T-helper 2 cell treated with Interferon-gamma antibody and Interleukin-4, amounts not matched to agents 5 μg/mL and 100 μg/mL, for 36 hours (primary cell): ENCODE measurements at regions not wholly inside any gene's neighbourhood (a gene's known extent, or its start where the extent isn't known, plus 50 kb on each side); places are given as distances from the start of the nearest gene placed in this dataset.

Experiments
- DNase-seq: peaks from one replicate; pipeline ENCODE4 v3.0.0; 2021; ENCODE audit warnings: low spot score
- H3K27ac Mint-ChIP-seq: one replicate; pipeline ENCODE4 v1.8.0; 2021; ENCODE audit warnings: mild to moderate bottlenecking, mixed read lengths
- H3K27me3 Mint-ChIP-seq: one replicate; pipeline ENCODE4 v1.8.0; 2021; ENCODE audit warnings: low read depth, mixed read lengths
- H3K36me3 Mint-ChIP-seq: one replicate; pipeline ENCODE4 v1.8.0; 2021; ENCODE audit warnings: low read depth, mixed read lengths
- H3K4me1 Mint-ChIP-seq: one replicate; pipeline ENCODE4 v1.8.0; 2021; ENCODE audit warnings: low read depth, mixed read lengths
- H3K4me3 Mint-ChIP-seq: one replicate; pipeline ENCODE4 v1.8.0; 2022; ENCODE audit warnings: mild to moderate bottlenecking, moderate library complexity, mixed read lengths
- H3K9me3 Mint-ChIP-seq: one replicate; pipeline ENCODE4 v1.8.0; 2021; ENCODE audit warnings: mixed read lengths

GRCh38 chr6:85116475-85116874 lies 333.4 kb upstream of the NT5E start:
- no peaks in the 10 kb centered on the region for H3K9me3 Mint-ChIP-seq
- H3K27ac Mint-ChIP-seq: no peak overlapping the region
- DNase-seq: no peak
- no peaks in the 10 kb centered on the region for H3K27me3 Mint-ChIP-seq
- H3K36me3 Mint-ChIP-seq: no peaks in the 10 kb centered on the region
- H3K4me3 Mint-ChIP-seq: no peak overlapping the region
- no peaks in the 10 kb centered on the region for H3K4me1 Mint-ChIP-seq

DNA sequence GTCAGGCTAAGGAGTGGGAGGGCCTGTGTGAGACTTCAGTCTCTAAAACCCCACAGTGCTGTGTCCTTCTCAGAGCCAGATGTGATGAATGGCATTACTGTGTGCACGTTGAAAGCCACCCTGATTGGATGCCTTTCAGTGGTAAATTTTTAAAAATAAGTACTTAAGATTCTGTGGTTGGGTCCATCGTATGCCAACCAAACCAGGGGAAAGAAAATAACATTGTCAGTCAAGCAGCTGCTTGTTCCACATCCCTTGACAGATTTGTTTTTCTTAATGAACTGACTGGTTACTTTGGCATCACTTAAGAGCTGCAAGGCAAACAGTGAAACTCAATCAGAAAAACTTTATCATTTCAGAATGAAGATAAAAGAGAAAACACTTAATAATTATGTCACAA lies 334.0 kb upstream of the NT5E start:
- Mint-ChIP-seq H3K27ac (no peak overlapping the region), H3K4me3 (no peak overlapping the region), H3K36me3 (no peaks in the 10 kb centered on the region), H3K9me3 (no peaks in the 10 kb centered on the region), H3K27me3 (no peaks in the 10 kb centered on the region), H3K4me1 (no peaks in the 10 kb centered on the region)
- DNase-seq: no peak

GRCh38 chr6:85115376-85115775 lies 334.5 kb upstream of the NT5E start:
- H3K4me3 Mint-ChIP-seq: no peak overlapping the region
- no peaks in the 10 kb centered on the region for H3K9me3 Mint-ChIP-seq
- H3K4me1 Mint-ChIP-seq: no peaks in the 10 kb centered on the region
- H3K27ac Mint-ChIP-seq: no peak overlapping the region
- H3K27me3 Mint-ChIP-seq: no peaks in the 10 kb centered on the region
- H3K36me3 Mint-ChIP-seq: no peaks in the 10 kb centered on the region
- no peak for DNase-seq

GRCh38 chr6:85114581-85114935 lies 335.3 kb upstream of the NT5E start:
- H3K9me3 Mint-ChIP-seq: no peaks in the 10 kb centered on the region
- DNase-seq: no peak
- H3K36me3 Mint-ChIP-seq: no peaks in the 10 kb centered on the region
- H3K4me1 Mint-ChIP-seq: no peaks in the 10 kb centered on the region
- no peak overlapping the region for H3K27ac Mint-ChIP-seq
- H3K4me3 Mint-ChIP-seq: no peak overlapping the region
- H3K27me3 Mint-ChIP-seq: no peaks in the 10 kb centered on the region

DNA sequence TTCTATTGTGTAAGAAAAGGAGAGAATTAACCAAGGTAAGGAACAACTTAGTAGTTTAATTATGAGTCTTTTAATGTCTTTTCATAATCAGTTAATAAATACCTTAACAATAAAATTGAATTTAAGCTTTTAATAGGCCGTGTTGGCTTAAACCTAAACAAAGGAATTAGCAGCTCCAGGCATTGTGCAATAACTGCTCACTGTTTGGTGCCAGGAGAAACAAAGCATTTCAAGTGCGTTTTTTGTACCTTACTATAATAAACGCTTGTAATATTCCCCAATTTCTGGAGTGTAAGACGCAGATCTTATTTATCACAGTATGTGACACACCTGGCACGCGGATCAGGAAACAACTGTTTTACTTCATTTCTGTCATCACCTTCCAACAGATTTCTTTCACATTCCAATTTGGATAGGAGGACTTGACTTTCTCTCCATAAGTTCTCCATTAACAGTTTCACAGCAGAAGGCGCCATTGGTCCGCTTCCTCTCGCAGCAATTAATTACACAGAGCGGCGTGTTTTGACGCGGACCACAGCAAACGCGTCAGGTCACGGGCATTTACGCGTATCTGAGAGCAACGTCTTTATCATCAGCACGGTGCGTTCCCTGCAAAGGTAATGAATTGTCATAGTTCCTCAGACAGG lies 335.8 kb upstream of the NT5E start:
- no peak for DNase-seq
- H3K4me3 Mint-ChIP-seq: no peak overlapping the region
- no peaks in the 10 kb centered on the region for H3K4me1 Mint-ChIP-seq

DNA sequence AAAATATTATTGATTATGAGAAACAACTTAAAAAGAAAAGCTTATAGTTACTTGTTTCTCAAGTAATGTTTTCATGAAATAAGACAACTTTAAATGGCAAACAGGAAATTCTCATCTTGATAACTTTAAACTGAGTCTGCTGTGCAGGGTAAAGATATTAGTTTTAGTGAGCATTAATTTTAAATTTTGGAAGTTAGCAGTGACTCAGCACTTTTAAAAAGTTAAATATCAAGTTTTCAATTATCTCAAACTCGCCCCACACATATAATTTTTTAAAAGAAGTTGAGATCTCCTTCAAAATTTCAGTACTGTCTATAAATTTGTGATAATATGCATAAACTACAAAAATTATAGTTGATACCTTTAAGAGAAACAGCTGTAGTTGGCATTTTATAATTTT lies 337.3 kb upstream of the NT5E start:
- no peak for DNase-seq
- H3K36me3 Mint-ChIP-seq: no peaks in the 10 kb centered on the region
- H3K4me3 Mint-ChIP-seq: no peak overlapping the region
- H3K27ac Mint-ChIP-seq: no peak overlapping the region
- H3K4me1 Mint-ChIP-seq: no peaks in the 10 kb centered on the region
- H3K27me3 Mint-ChIP-seq: no peaks in the 10 kb centered on the region
- no peaks in the 10 kb centered on the region for H3K9me3 Mint-ChIP-seq

More for the DNA sequence above, 335.8 kb upstream of the NT5E start:
- no peaks in the 10 kb centered on the region for H3K27me3 Mint-ChIP-seq
- H3K36me3 Mint-ChIP-seq: no peaks in the 10 kb centered on the region
- no peaks in the 10 kb centered on the region for H3K9me3 Mint-ChIP-seq
- H3K27ac Mint-ChIP-seq: no peak overlapping the region

GRCh38 chr6:85111481-85112011 lies 338.3 kb upstream of the NT5E start:
- Mint-ChIP-seq H3K9me3 (no peaks in the 10 kb centered on the region), H3K4me3 (no peak overlapping the region), H3K36me3 (no peaks in the 10 kb centered on the region)

GRCh38 chr6:85110943-85111342 lies 338.9 kb upstream of the NT5E start:
- Mint-ChIP-seq H3K4me1 (no peaks in the 10 kb centered on the region), H3K27ac (no peak overlapping the region), H3K36me3 (no peaks in the 10 kb centered on the region), H3K27me3 (no peaks in the 10 kb centered on the region), H3K9me3 (no peaks in the 10 kb centered on the region), H3K4me3 (no peak overlapping the region)
- no peak for DNase-seq

More at GRCh38 chr6:85111481-85112011, 338.3 kb upstream of the NT5E start:
- no peaks in the 10 kb centered on the region for H3K27me3 Mint-ChIP-seq
- no peak for DNase-seq
- H3K27ac Mint-ChIP-seq: no peak overlapping the region
- no peaks in the 10 kb centered on the region for H3K4me1 Mint-ChIP-seq

GRCh38 chr6:85107701-85108100 lies 342.2 kb upstream of the NT5E start:
- H3K27me3 Mint-ChIP-seq: no peaks in the 10 kb centered on the region
- H3K9me3 Mint-ChIP-seq: no peaks in the 10 kb centered on the region
- H3K27ac Mint-ChIP-seq: no peak overlapping the region

GRCh38 chr6:85096976-85097375 lies 332.6 kb upstream of the TBX18 start:
- Mint-ChIP-seq H3K4me1 (no peaks in the 10 kb centered on the region), H3K9me3 (peaks cover 61% of the 10 kb centered on the region), H3K27me3 (no peaks in the 10 kb centered on the region), H3K27ac (no peak overlapping the region), H3K36me3 (no peaks in the 10 kb centered on the region), H3K4me3 (no peak overlapping the region)
- DNase-seq: no peak

More at GRCh38 chr6:85107701-85108100, 342.2 kb upstream of the NT5E start:
- DNase-seq: no peak
- Mint-ChIP-seq H3K4me3 (no peak overlapping the region), H3K4me1 (no peaks in the 10 kb centered on the region), H3K36me3 (no peaks in the 10 kb centered on the region)

DNA sequence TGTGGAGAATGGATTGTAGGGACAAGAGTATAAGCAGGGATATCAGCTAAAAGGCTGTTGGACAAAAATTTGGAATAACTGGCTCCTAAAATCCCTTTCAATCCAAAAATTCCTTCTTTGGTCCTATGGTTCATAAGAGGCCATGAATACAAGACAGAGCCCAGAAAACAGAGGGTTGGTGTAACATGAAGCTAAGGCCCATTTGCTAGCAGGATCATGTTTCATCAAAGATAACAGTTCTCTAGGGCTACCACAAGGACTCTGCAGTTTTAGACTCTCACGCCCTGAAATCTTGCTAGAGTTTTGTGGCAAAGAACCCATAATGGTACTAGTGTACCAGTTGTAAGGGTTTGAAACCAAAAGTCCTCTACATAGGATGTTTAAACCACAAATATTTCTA lies 327.8 kb upstream of the TBX18 start:
- Mint-ChIP-seq H3K27ac (no peak overlapping the region), H3K9me3 (peaks cover 28% of the 10 kb centered on the region), H3K4me3 (no peak overlapping the region), H3K36me3 (no peaks in the 10 kb centered on the region), H3K27me3 (no peaks in the 10 kb centered on the region), H3K4me1 (no peaks in the 10 kb centered on the region)
- DNase-seq: no peak

- DNase-seq: no peak
Measured at GRCh38 chr6:85089255-85089654, 324.9 kb upstream of the TBX18 start.

DNA sequence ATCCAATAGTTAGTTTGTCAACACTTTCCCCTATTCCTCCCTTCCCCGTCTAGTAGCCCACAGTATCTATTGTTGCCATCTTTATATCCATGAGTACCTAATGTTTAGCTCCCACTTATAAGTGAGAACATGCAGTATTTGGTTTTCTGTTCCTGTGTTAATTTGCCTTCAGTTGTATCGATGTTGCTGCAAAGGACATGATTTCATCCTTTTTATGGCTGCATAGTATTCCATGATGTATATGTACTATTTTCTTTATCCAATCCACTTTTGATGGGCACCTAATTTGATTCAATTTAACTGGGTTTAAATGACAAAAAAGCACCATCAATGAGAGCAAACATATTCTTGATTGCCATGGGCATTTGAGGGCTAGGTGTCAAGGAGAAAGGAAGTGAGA lies 321.5 kb upstream of the TBX18 start:
- Mint-ChIP-seq H3K27ac (no peak overlapping the region), H3K36me3 (no peaks in the 10 kb centered on the region), H3K4me3 (no peak overlapping the region), H3K4me1 (no peaks in the 10 kb centered on the region), H3K27me3 (no peaks in the 10 kb centered on the region), H3K9me3 (no peaks in the 10 kb centered on the region)
- DNase-seq: no peak

More at GRCh38 chr6:85089255-85089654, 324.9 kb upstream of the TBX18 start:
- Mint-ChIP-seq H3K27ac (no peak overlapping the region), H3K27me3 (no peaks in the 10 kb centered on the region), H3K9me3 (peaks cover 6% of the 10 kb centered on the region), H3K36me3 (no peaks in the 10 kb centered on the region), H3K4me3 (no peak overlapping the region), H3K4me1 (no peaks in the 10 kb centered on the region)

DNA sequence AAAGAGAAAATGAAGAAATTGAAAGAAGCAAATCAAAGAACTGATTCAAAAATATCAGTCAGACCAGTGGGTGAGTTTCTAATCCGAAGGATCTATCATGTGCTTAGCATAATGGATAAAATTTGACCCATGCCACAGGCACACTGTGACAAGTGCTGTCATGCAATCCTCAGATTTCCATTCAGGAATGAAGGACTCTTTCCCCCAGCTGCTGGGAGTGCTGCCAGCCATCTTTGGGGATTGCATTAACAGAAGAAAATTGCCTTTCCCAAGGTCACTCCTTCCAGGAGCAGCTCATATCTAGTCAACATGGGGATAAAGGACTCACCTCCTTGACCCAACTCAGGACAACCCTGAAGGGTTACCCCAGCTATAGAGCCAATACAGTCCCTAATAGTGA lies 316.7 kb upstream of the TBX18 start:
- H3K36me3 Mint-ChIP-seq: no peaks in the 10 kb centered on the region
- H3K27me3 Mint-ChIP-seq: no peaks in the 10 kb centered on the region
- no peak for DNase-seq
- H3K4me3 Mint-ChIP-seq: no peak overlapping the region
- H3K4me1 Mint-ChIP-seq: no peaks in the 10 kb centered on the region
- H3K27ac Mint-ChIP-seq: no peak overlapping the region
- H3K9me3 Mint-ChIP-seq: no peaks in the 10 kb centered on the region

DNA sequence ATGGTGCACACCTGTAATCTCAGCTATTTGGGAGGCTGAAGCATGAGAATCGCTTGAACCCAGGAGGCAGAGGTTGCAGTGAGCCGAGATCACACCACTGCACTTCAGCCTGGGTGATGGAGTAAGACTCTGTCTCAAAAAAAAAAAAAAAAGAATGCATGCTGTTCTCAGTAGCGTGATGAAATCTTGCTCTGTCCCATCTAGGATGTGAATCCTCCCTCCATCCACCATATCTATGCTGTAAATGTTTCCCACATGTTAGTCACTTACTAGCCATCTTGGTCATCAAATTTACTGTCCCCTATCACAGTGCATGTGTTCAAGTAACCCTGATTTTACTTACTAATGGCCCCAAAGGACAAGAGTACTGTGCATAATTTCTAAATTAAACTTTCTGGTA lies 315.4 kb upstream of the TBX18 start:
- H3K27me3 Mint-ChIP-seq: no peaks in the 10 kb centered on the region
- no peaks in the 10 kb centered on the region for H3K9me3 Mint-ChIP-seq
- no peaks in the 10 kb centered on the region for H3K36me3 Mint-ChIP-seq
- H3K4me1 Mint-ChIP-seq: no peaks in the 10 kb centered on the region
- H3K27ac Mint-ChIP-seq: no peak overlapping the region
- DNase-seq: no peak
- H3K4me3 Mint-ChIP-seq: no peak overlapping the region
